ENCODE measurements at regions not wholly inside any gene's neighbourhood (a gene's known extent, or its start where the extent isn't known, plus 50 kb on each side); places are given as distances from the start of the nearest gene placed in this dataset.
"Not testable (repeated sequence)": the region's sequence is repeated elsewhere in the genome, so short reads cannot be mapped to it uniquely, and the experiment has no call there.

DNA sequence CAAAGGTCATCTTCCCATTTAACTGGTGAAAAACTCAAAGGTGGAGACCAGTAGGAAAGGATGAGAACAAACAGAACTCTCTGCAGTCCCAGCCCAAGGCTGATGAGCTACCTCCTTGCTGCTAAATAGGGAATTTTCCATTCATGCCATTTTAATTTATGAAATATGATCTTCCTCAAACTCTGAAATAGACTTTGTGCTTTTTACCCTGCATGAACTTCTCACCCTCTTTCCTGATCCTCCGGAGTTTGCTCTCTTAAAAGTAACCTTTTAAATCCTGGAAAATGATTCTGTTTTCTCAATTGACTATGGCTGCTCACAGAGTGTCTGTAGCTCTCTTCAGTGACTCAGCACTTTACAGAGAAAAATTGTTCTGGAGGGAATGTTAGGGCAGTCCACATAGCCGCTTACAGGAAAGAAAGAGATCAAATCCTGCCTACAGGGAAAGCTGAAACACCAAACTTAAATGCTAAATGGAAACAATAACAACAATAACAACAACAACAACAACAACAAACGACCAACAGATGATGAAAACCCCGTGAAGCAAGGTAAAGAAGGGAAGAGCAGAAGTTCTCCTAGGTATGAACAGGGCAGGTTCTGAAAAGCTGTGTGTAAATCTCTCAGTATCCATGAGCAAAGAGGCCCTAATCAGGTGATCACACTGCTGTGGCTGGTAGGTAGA, 79.8 kb upstream of the SESTD1 start:
- Mint-ChIP-seq H3K9me3 (no peaks in the 10 kb centered on the region), H3K27ac (no peak overlapping the region), H3K4me1 (no peaks in the 10 kb centered on the region), H3K4me3 (no peak overlapping the region), H3K36me3 (ENCODE audit: low read depth) (no peaks in the 10 kb centered on the region), H3K27me3 (peaks cover 2% of the 10 kb centered on the region)
- no peak for DNase-seq
- intact Hi-C loops (cut with micrococcal nuclease) = no loop called here

- intact Hi-C loops (cut with micrococcal nuclease) = no loop called here
- H3K4me1 Mint-ChIP-seq = no peaks in the 10 kb centered on the region
- H3K27me3 Mint-ChIP-seq = peaks cover 2% of the 10 kb centered on the region
- H3K27ac Mint-ChIP-seq = no peak overlapping the region
- DNase-seq = no peak
- H3K9me3 Mint-ChIP-seq = no peaks in the 10 kb centered on the region
- H3K36me3 Mint-ChIP-seq (ENCODE audit: low read depth) = no peaks in the 10 kb centered on the region
- no peak overlapping the region for H3K4me3 Mint-ChIP-seq
Measured at GRCh38 chr2:179343945-179344279, 79.3 kb upstream of the SESTD1 start.

DNA sequence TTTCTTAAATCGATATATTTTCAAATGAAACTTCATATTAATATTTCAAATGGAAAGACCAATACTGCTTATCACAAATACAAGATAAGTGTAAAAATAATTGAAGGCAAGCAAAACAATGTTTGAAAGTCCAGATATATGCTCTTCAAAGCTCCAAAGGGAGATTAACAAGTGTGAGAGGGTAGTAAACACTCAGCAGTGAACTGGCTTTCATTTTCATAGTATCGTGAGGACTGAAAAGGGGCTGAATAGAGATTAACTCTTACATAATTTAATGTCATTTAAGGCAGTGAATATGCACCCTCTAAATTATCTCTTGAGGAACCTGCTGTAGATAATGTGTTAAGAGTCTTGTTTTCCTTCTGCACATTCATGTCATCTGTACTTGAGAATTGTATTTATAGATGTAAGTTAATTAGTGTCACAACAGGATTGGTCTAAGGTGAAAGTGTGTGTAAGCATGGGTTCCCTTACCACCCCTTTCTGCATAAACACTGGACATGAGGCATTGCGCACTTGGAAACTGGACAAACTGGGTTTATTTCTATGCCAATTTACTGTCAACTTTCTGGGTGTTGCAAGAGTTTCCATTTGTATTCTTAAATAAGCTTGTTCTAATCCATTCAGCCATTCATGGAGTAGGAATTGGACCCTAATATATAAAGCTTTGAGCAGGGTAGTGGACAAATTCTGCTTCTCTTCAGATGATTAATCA, 76.7 kb upstream of the SESTD1 start:
- no peaks in the 10 kb centered on the region for H3K27me3 Mint-ChIP-seq
- no peaks in the 10 kb centered on the region for H3K9me3 Mint-ChIP-seq
- H3K36me3 Mint-ChIP-seq (ENCODE audit: low read depth) = no peaks in the 10 kb centered on the region
- no peak for DNase-seq
- intact Hi-C loops (cut with micrococcal nuclease) = no loop called here
- no peak overlapping the region for H3K4me3 Mint-ChIP-seq
- H3K4me1 Mint-ChIP-seq = no peaks in the 10 kb centered on the region
- H3K27ac Mint-ChIP-seq = no peak overlapping the region

GRCh38 chr2:179340678-179341077, 76.0 kb upstream of the SESTD1 start:
- no peak overlapping the region for H3K4me3 Mint-ChIP-seq
- no peaks in the 10 kb centered on the region for H3K4me1 Mint-ChIP-seq
- no peaks in the 10 kb centered on the region for H3K27me3 Mint-ChIP-seq
- DNase-seq = no peak
- H3K36me3 Mint-ChIP-seq (ENCODE audit: low read depth) = no peaks in the 10 kb centered on the region
- no peak overlapping the region for H3K27ac Mint-ChIP-seq
- intact Hi-C loops (cut with micrococcal nuclease) = loop anchor here (1.0 kb wide), 1 partner anchor 121 kb away; no protein-coding TSS in a partner anchor
- no peaks in the 10 kb centered on the region for H3K9me3 Mint-ChIP-seq

GRCh38 chr2:179338681-179339080, 74.0 kb upstream of the SESTD1 start:
- Mint-ChIP-seq H3K4me3 (no peak overlapping the region), H3K4me1 (no peaks in the 10 kb centered on the region), H3K36me3 (ENCODE audit: low read depth) (no peaks in the 10 kb centered on the region), H3K27ac (no peak overlapping the region), H3K27me3 (peaks cover 3% of the 10 kb centered on the region), H3K9me3 (no peaks in the 10 kb centered on the region)
- intact Hi-C loops (cut with micrococcal nuclease) = no loop called here
- DNase-seq = no peak

DNA sequence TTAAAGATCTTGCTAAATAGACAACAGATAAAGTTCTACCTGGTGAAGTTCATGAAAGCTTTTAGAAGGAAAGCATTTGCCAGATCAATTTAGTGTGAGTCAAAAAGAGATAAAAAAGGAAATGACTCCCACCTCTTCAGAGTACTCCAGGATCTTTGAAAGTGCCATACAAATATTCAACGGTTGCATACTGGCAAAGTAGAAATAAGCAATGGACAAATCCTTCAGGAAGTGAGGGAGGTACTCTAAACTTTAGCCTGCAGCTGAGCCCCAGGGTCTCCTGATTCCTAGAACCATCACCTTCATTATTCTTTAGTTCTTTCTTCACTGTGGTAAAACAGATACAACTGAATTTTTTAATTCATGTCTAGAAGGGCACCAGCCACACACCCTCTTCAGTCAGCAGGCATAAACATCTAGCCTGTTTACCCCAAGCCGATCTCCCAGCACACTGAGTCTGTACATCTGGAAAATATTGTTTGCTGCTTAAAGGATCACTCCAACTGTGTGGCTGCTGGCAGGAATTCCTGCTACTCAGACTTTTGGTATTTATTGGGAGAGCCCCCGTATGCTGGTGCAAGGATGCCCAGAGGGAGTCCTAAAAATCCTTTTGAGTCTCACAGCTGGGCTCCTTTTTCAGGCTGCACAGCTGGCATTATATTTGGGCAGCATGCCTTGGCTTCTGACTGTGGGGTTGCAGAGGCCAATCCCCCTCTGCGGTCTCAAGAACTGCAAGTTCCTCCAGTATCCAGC, 72.3 kb upstream of the SESTD1 start:
- intact Hi-C loops (cut with micrococcal nuclease) = no loop called here
- H3K4me3 Mint-ChIP-seq = no peak overlapping the region
- no peak for DNase-seq
- H3K27me3 Mint-ChIP-seq = peaks cover 10% of the 10 kb centered on the region
- no peaks in the 10 kb centered on the region for H3K36me3 Mint-ChIP-seq (ENCODE audit: low read depth)
- no peaks in the 10 kb centered on the region for H3K4me1 Mint-ChIP-seq
- H3K27ac Mint-ChIP-seq = no peak overlapping the region
- H3K9me3 Mint-ChIP-seq = no peaks in the 10 kb centered on the region

DNA sequence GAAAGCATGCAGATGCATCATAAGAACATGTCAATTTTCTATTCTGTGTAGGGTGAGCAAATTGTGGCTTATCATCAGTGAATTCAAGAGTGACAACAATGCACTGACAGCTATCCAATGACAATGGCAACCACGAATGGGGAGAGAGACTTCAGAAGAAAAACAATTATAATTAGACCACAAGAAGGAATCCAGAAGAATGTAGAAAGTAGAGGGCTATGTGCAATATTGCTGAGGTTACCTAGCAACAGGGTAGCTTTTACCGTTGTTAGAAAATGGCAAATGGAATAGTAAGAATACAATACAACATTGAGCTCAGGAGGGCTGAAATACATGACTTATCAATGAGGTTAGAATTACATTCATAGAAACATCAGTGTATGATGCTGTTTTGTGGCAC, 71.1 kb upstream of the SESTD1 start:
- H3K4me1 Mint-ChIP-seq = no peaks in the 10 kb centered on the region
- H3K4me3 Mint-ChIP-seq = no peak overlapping the region
- peaks cover 13% of the 10 kb centered on the region for H3K27me3 Mint-ChIP-seq
- H3K36me3 Mint-ChIP-seq (ENCODE audit: low read depth) = no peaks in the 10 kb centered on the region
- intact Hi-C loops (cut with micrococcal nuclease) = no loop called here
- no peak overlapping the region for H3K27ac Mint-ChIP-seq
- DNase-seq = no peak
- H3K9me3 Mint-ChIP-seq = no peaks in the 10 kb centered on the region

GRCh38 chr2:179332903-179333302, 68.3 kb upstream of the SESTD1 start:
- H3K36me3 Mint-ChIP-seq (ENCODE audit: low read depth) = no peaks in the 10 kb centered on the region
- no peaks in the 10 kb centered on the region for H3K4me1 Mint-ChIP-seq
- H3K9me3 Mint-ChIP-seq = no peaks in the 10 kb centered on the region
- no peak overlapping the region for H3K4me3 Mint-ChIP-seq
- H3K27ac Mint-ChIP-seq = no peak overlapping the region
- intact Hi-C loops (cut with micrococcal nuclease) = no loop called here
- DNase-seq = no peak
- H3K27me3 Mint-ChIP-seq = peaks cover 13% of the 10 kb centered on the region

DNA sequence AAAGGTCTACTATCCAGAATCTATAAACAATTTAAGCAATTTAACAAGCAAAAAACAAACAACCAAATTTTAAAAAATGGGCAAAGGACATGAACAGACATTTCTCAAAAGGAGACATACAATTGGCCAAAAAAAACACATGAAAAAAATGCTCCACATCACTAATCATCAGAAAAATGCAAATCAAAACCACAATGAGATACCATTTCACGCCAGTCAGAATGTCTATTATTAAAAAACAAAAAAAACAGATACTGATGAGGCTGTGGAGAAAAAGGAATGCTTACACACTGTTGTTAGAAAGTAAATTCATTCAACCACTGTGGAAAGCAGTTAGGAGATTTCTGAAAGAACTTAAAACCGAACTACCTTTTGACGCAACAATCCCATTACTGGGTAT, 66.4 kb upstream of the SESTD1 start:
- DNase-seq = no peak
- Mint-ChIP-seq H3K4me1 (no peaks in the 10 kb centered on the region), H3K9me3 (no peaks in the 10 kb centered on the region), H3K27me3 (peaks cover 19% of the 10 kb centered on the region), H3K36me3 (ENCODE audit: low read depth) (no peaks in the 10 kb centered on the region), H3K27ac (no peak overlapping the region), H3K4me3 (no peak overlapping the region)
- intact Hi-C loops (cut with micrococcal nuclease) = no loop called here

DNA sequence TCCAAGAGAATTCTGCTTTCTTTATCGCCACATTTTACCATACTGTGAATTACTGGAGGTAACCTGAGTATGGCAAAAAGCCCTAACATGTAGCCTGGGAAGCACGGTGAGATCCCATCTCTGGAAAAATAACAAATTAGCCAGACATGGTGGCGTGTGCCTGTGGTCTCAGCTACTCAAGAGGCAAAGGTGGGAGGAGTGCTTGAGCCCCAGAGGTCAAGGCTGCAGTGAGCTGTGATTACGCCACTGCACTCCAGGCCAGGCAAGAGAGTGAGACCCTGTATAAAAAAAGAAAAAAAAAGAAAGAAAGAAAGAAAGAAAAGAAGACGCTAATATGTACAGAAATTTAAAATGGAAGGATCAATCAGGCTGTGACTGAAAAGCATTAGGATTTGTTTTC, 57.7 kb upstream of the SESTD1 start:
- H3K9me3 Mint-ChIP-seq = no peaks in the 10 kb centered on the region
- H3K4me3 Mint-ChIP-seq = no peak overlapping the region
- H3K27me3 Mint-ChIP-seq = peaks cover 7% of the 10 kb centered on the region
- DNase-seq = no peak
- no peaks in the 10 kb centered on the region for H3K4me1 Mint-ChIP-seq
- H3K27ac Mint-ChIP-seq = no peak overlapping the region
- intact Hi-C loops (cut with micrococcal nuclease) = no loop called here
- no peaks in the 10 kb centered on the region for H3K36me3 Mint-ChIP-seq (ENCODE audit: low read depth)

DNA sequence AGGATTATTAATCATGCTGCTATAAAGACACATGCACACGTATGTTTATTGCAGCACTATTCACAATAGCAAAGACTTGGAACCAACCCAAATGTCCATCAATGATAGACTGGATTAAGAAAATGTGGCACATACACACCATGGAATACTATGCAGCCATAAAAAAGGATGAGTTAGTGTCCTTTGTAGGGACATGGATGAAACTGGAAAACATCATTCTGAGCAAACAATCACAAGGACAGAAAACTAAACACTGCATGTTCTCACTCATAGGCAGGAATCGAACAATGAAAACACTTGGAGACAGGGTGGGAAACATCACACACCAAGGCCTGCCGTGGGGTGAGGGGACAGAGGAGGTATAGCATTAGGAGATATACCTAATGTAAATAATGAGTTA, 56.4 kb upstream of the SESTD1 start:
- H3K9me3 Mint-ChIP-seq; H3K4me1 Mint-ChIP-seq; H3K27ac Mint-ChIP-seq; H3K36me3 Mint-ChIP-seq (ENCODE audit: low read depth); DNase-seq; H3K27me3 Mint-ChIP-seq; H3K4me3 Mint-ChIP-seq; intact Hi-C loops (cut with micrococcal nuclease): not testable (repeated sequence)

GRCh38 chr2:179314729-179315128, 50.1 kb upstream of the SESTD1 start:
- H3K4me1 Mint-ChIP-seq; H3K27ac Mint-ChIP-seq; H3K27me3 Mint-ChIP-seq; DNase-seq; H3K9me3 Mint-ChIP-seq; H3K4me3 Mint-ChIP-seq; intact Hi-C loops (cut with micrococcal nuclease); H3K36me3 Mint-ChIP-seq (ENCODE audit: low read depth): not testable (repeated sequence)
